Right atrium auricular region (tissue), 2 donors: ENCODE measurements at regions not wholly inside any gene's neighbourhood (a gene's known extent, or its start where the extent isn't known, plus 50 kb on each side); places are given as distances from the start of the nearest gene placed in this dataset.

Experiments
- DNase-seq: peaks from one replicate; pipeline ENCODE4 v3.0.0-alpha.2; 2019; ENCODE audit warnings: low spot score
- H3K27ac ChIP-seq, 2 donors: fragments of 200-600 bp; sonication (generic); 1 replicate in 1 of 2; 2 replicates in 1 of 2; pipeline ENCODE4 v1.5.1; 2016 to 2019
- H3K27me3 ChIP-seq, 2 donors: fragments of 200-600 bp; sonication (generic); one replicate each; pipeline versions ENCODE4 v1.5.1 to v1.6.0; 2017 to 2019
- H3K36me3 ChIP-seq: fragments of 200-600 bp; sonication (generic); one replicate; pipeline ENCODE4 v1.5.1; 2016
- H3K4me1 ChIP-seq, 2 donors: fragments of 200-600 bp; sonication (generic); one replicate each; pipeline versions ENCODE4 v1.5.1 to v1.6.0; 2017 to 2019
- H3K4me3 ChIP-seq, 2 donors: fragments of 200-600 bp; sonication (generic); 1 replicate in 1 of 2; 2 replicates in 1 of 2; pipeline ENCODE4 v1.5.1; 2017 to 2019; ENCODE audit warnings: mild to moderate bottlenecking in 1 of 2, moderate library complexity in 1 of 2
- H3K9me3 ChIP-seq, 2 donors: fragments of 200-600 bp; sonication (generic); one replicate each; pipeline ENCODE4 v1.5.1; 2019
- TF ChIP-seq, protein P1 (sequence below), 2 donors: fragments of 200-600 bp; sonication (generic); IDR thresholded peaks; one replicate each; pipeline ENCODE4 v1.5.1; 2019; ENCODE audit warnings: antibody characterized with exemption in 2 of 2

DNA sequence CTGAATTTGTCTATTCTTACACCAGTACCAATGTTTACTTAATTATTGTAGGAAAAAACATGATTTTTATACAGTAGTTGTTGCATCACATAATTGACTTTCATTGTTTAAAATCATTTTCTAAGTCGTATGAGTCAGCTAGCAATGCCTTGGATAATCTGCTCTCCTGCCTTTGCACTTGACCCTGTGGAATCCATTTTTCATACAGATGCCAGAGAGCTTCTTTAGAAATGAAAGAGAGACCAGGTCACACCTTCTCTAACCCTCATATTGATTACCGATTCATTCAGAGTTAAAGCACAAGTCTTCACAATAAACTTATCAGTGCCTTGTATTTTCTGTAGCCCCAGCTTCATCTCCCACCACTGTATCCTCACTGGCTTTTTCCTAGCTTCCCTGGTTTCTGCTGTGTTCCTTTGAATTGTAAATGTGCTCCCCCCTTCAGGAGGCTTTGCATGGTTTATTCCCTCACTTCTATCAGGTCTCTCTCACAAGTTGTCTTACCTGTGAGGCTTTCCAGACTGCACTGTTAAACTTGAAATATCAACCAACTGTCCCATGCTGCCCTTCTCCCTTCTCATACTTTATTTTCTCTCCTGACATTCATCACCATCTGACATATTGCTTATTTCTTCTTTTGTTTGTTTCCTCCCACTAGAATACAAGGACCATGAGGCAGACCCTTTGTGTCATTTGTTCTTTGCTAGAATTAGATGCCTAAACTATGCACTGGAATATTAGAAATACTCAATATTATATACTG lies 662.0 kb upstream of the GBE1 start:
- no peaks in the 10 kb centered on the region for H3K36me3 ChIP-seq
- H3K27ac ChIP-seq: no peak overlapping the region
- no peak overlapping the region for H3K4me3 ChIP-seq
- H3K9me3 ChIP-seq: no peaks in the 10 kb centered on the region
- TF ChIP-seq, protein P1, sequence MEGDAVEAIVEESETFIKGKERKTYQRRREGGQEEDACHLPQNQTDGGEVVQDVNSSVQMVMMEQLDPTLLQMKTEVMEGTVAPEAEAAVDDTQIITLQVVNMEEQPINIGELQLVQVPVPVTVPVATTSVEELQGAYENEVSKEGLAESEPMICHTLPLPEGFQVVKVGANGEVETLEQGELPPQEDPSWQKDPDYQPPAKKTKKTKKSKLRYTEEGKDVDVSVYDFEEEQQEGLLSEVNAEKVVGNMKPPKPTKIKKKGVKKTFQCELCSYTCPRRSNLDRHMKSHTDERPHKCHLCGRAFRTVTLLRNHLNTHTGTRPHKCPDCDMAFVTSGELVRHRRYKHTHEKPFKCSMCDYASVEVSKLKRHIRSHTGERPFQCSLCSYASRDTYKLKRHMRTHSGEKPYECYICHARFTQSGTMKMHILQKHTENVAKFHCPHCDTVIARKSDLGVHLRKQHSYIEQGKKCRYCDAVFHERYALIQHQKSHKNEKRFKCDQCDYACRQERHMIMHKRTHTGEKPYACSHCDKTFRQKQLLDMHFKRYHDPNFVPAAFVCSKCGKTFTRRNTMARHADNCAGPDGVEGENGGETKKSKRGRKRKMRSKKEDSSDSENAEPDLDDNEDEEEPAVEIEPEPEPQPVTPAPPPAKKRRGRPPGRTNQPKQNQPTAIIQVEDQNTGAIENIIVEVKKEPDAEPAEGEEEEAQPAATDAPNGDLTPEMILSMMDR (IDR thresholded peaks at IDR 0.05): no peak
- DNase-seq: no peak
- no peaks in the 10 kb centered on the region for H3K4me1 ChIP-seq
- no peaks in the 10 kb centered on the region for H3K27me3 ChIP-seq

DNA sequence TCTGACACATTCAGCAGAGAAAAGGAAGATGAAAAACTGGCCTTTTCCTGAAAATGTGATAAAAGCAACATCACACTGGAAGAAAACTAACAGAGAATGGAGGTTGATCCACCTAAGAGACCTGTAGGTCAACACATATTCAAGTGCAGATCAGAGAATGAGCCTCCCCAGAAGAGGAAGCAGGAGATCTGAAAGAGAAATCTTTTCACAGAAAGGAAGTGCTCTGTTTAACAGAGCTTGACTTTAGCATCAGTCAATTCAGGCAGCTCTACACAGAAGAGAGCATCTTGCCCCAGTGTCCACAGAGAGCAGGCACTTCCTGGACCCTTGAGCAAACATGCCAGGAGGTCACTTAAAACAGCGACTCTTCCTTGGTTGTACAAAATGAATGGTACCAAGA lies 655.4 kb upstream of the GBE1 start:
- H3K4me1 ChIP-seq: no peaks in the 10 kb centered on the region
- no peak overlapping the region for H3K27ac ChIP-seq
- TF ChIP-seq, protein P1 (IDR thresholded peaks at IDR 0.05): no peak
- no peaks in the 10 kb centered on the region for H3K36me3 ChIP-seq
- no peaks in the 10 kb centered on the region for H3K27me3 ChIP-seq
- H3K4me3 ChIP-seq: no peak overlapping the region
- no peaks in the 10 kb centered on the region for H3K9me3 ChIP-seq
- no peak for DNase-seq

DNA sequence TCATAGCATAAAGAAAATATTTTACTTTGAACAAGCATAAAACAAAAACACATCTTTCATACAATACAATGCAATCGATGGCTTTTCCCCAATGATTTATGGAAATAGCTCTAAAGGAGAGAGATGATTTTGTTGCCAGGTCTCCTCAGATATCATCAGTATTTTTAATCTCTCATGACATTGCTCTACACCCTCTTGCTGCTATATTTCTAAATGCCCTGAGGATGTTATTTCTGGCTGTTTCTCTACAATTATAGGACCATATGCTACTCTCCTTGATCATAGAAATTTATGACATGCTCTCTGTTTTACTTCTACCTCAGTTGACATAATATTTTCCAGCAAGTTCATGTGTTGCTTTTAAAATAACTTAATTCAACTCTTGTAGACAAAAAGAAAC lies 654.9 kb upstream of the GBE1 start:
- no peak overlapping the region for H3K27ac ChIP-seq
- DNase-seq: no peak
- TF ChIP-seq, protein P1 (IDR thresholded peaks at IDR 0.05): no peak
- no peaks in the 10 kb centered on the region for H3K36me3 ChIP-seq
- no peak overlapping the region for H3K4me3 ChIP-seq
- no peaks in the 10 kb centered on the region for H3K27me3 ChIP-seq
- H3K9me3 ChIP-seq: no peaks in the 10 kb centered on the region
- H3K4me1 ChIP-seq: no peaks in the 10 kb centered on the region

DNA sequence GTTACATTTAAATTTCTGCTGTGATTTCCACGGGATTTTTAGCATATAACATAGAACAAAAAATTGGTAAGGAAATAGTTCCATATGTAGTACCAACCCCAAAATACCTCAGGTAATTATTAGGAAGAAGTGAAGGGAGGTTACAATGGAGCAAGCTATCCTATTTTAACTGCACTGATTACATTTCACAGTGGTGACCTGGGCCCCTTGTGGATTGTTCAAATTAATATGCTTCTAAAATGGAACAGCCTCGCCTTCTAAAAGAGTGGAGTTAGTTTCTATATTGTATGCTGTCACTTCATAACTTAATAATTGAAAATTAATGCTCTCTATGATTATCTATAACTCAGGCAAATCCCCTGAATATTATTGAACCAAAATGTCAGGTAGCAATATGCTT lies 651.7 kb upstream of the GBE1 start:
- DNase-seq: no peak
- TF ChIP-seq, protein P1 (IDR thresholded peaks at IDR 0.05): no peak
- no peak overlapping the region for H3K27ac ChIP-seq
- no peaks in the 10 kb centered on the region for H3K27me3 ChIP-seq
- no peaks in the 10 kb centered on the region for H3K36me3 ChIP-seq
- H3K9me3 ChIP-seq: no peaks in the 10 kb centered on the region
- H3K4me3 ChIP-seq: no peak overlapping the region
- no peaks in the 10 kb centered on the region for H3K4me1 ChIP-seq

DNA sequence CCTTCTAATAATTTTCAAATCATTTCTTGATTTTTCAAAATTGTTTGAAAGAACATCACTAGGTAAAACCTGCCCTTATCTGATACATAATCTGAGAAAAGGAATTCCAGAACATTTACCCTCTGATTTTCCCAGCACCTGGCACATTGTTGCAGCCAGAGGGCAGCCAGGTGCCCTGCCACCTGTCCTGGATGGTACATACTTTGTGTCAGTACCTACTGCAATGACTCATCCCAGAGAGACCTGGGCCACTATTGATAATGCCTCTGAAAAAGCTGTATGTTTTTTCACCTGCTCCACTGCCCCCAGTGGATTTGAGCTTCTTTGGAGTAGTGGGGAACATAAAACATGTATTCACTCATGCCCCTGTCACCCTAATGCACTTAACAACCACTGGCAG lies 648.9 kb upstream of the GBE1 start:
- Histone ChIP-seq H3K4me3 (no peak overlapping the region), H3K27ac (no peak overlapping the region), H3K27me3 (no peaks in the 10 kb centered on the region), H3K36me3 (no peaks in the 10 kb centered on the region), H3K4me1 (no peaks in the 10 kb centered on the region), H3K9me3 (no peaks in the 10 kb centered on the region)
- no peak for DNase-seq
- TF ChIP-seq, protein P1 (IDR thresholded peaks at IDR 0.05): no peak

DNA sequence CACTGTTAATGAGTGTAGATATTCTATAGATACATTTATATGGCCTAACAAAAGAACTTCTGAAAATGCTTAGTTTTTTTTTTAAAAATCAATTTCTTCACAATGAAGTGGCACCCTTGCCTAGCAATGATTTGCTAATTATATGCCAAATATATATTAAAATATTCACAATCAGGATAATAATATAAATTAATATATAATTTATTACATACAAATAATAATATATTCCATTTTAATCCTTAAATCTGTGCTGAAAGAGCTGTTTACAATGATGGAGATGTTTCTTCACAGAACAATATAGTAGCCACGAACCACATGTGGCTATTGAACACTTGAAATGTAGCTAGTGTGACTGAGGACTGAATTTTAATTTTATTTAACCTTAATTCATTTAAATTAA lies 648.4 kb upstream of the GBE1 start:
- H3K4me3 ChIP-seq: no peak overlapping the region
- TF ChIP-seq, protein P1 (IDR thresholded peaks at IDR 0.05): no peak
- H3K36me3 ChIP-seq: no peaks in the 10 kb centered on the region

More for the DNA sequence above, 648.4 kb upstream of the GBE1 start:
- H3K27me3 ChIP-seq: no peaks in the 10 kb centered on the region
- H3K27ac ChIP-seq: no peak overlapping the region
- no peak for DNase-seq
- no peaks in the 10 kb centered on the region for H3K9me3 ChIP-seq
- no peaks in the 10 kb centered on the region for H3K4me1 ChIP-seq
